ENCODE measurements at regions not wholly inside any gene's neighbourhood (a gene's known extent, or its start where the extent isn't known, plus 50 kb on each side); places are given as distances from the start of the nearest gene placed in this dataset.

- Histone ChIP-seq H3K36me3 (no peaks in the 10 kb centered on the region), H3K4me1 (no peaks in the 10 kb centered on the region), H3K27ac (no peak overlapping the region), H3K9me3 (no peaks in the 10 kb centered on the region), H3K27me3 (peaks cover 0 to 5% (median 0%) of the 10 kb centered on the region in 9 donors), H3K4me3 (no peak overlapping the region)
- ATAC-seq (no peak), DNase-seq (no peak)
- intact Hi-C loops (cut with DNase I), result no loop called here
- TF ChIP-seq POLR2A (IDR thresholded peaks at IDR 0.05), result no peak
- TF ChIP-seq CTCF (IDR thresholded peaks at IDR 0.05), result no peak
- WGBS, 4 donors, result 80 to 94% (median 88%) methylated on average over 3 of the region's 3 CpGs
Observed at GRCh38 chrX:67961516-67961915, 417.7 kb downstream of the AR start.

All from heart left ventricle (tissue), 16 donors.